Chondrocyte (in vitro differentiated cells): ENCODE measurements at regions not wholly inside any gene's neighbourhood (a gene's known extent, or its start where the extent isn't known, plus 50 kb on each side); places are given as distances from the start of the nearest gene placed in this dataset.

Experiments
- DNase-seq: peaks from one replicate; pipeline ENCODE4 v3.0.0; 2021; ENCODE audit warnings: mixed read lengths, low spot score
- H3K27ac Mint-ChIP-seq: one replicate; pipeline ENCODE4 v1.8.0; 2021; ENCODE audit warnings: mild to moderate bottlenecking, moderate library complexity, mixed read lengths; ENCODE audit not compliant: unreplicated experiment
- H3K27me3 Mint-ChIP-seq: 2 replicates; pipeline ENCODE4 v1.8.0; 2021; ENCODE audit warnings: low read depth, mixed read lengths
- H3K36me3 Mint-ChIP-seq: 2 replicates; pipeline ENCODE4 v1.8.0; 2021; ENCODE audit warnings: low read depth, mixed read lengths
- H3K4me1 Mint-ChIP-seq: 2 replicates; pipeline ENCODE4 v1.8.0; 2021; ENCODE audit warnings: low read depth, mild to moderate bottlenecking, mixed read lengths
- H3K4me3 Mint-ChIP-seq: one replicate; pipeline ENCODE4 v1.8.0; 2021; ENCODE audit warnings: mild to moderate bottlenecking, moderate library complexity, mixed read lengths; ENCODE audit not compliant: unreplicated experiment
- H3K9me3 Mint-ChIP-seq: 2 replicates; pipeline ENCODE4 v1.8.0; 2021; ENCODE audit warnings: low read depth, mixed read lengths
- TF ChIP-seq, protein P1 (sequence below): fragments of 200-600 bp; sonication (generic); IDR thresholded peaks from 2 replicates; pipeline ENCODE4 v1.5.0; 2021; ENCODE audit warnings: antibody characterized with exemption, mild to moderate bottlenecking, moderate library complexity

DNA sequence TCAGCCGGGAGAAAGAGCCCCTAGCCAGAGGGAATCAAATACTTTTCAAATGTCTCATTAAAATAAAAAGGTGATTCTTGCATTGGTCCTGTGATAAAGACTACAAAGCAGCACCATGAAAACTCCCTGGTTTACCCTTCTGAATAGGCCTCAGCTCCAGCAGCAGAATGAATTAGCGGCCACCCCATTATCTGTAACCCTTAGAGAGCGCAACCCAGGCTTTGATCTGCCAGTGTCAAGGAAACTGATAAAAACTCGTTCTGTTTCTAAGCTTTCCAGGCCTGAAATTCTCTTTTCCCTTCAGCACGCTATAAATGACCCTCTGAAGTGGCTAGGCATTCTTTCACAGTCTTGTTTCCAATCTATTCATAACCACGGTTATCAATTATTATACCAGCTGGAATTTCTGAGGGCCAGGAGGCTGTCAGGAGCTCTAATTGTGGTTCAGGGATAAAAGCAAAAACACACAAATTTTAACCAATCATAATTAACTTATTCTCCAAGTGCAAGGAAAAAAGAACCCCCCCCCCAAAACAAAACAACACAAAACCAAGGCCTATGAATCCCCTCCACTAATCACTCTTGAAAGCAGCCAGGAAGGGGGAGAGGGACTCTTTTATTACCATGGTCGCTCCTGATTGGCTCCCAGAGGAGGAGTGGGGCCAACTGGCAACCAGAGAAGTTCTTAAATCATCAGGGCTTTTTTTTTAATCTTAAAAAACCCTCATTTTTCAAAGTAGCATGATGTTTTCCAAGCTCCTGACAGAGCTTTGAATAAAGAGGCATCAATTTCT lies 258.9 kb downstream of the CYRIA start:
- Mint-ChIP-seq H3K4me1 (no peaks in the 10 kb centered on the region), H3K36me3 (no peaks in the 10 kb centered on the region), H3K27me3 (peaks cover 8% of the 10 kb centered on the region), H3K9me3 (no peaks in the 10 kb centered on the region), H3K27ac (no peak overlapping the region), H3K4me3 (no peak overlapping the region)
- DNase-seq = no peak
- TF ChIP-seq, protein P1, sequence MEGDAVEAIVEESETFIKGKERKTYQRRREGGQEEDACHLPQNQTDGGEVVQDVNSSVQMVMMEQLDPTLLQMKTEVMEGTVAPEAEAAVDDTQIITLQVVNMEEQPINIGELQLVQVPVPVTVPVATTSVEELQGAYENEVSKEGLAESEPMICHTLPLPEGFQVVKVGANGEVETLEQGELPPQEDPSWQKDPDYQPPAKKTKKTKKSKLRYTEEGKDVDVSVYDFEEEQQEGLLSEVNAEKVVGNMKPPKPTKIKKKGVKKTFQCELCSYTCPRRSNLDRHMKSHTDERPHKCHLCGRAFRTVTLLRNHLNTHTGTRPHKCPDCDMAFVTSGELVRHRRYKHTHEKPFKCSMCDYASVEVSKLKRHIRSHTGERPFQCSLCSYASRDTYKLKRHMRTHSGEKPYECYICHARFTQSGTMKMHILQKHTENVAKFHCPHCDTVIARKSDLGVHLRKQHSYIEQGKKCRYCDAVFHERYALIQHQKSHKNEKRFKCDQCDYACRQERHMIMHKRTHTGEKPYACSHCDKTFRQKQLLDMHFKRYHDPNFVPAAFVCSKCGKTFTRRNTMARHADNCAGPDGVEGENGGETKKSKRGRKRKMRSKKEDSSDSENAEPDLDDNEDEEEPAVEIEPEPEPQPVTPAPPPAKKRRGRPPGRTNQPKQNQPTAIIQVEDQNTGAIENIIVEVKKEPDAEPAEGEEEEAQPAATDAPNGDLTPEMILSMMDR = no peak

DNA sequence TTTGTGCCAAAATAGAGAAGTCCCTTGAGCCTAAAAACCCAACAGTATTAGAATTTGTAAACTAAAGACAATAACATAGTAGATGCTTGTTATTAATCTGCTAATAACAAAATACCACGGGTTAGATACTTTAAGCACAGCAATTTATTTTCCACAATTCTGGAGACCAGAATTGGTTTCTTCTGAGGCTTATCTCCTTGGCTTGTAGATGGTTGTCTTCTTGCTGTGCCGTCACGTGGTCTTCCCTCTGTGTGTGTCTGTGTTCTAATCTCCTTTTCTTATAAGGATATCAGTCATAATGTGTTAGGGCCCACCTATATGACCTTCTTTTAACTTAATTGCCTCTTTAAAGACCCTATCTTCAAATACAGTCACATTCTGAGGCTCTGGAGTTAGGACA lies 260.1 kb downstream of the CYRIA start:
- no peaks in the 10 kb centered on the region for H3K9me3 Mint-ChIP-seq
- peaks cover 8% of the 10 kb centered on the region for H3K27me3 Mint-ChIP-seq
- H3K4me1 Mint-ChIP-seq = no peaks in the 10 kb centered on the region
- DNase-seq = no peak
- TF ChIP-seq, protein P1 = no peak
- no peak overlapping the region for H3K4me3 Mint-ChIP-seq
- no peak overlapping the region for H3K27ac Mint-ChIP-seq
- H3K36me3 Mint-ChIP-seq = no peaks in the 10 kb centered on the region

DNA sequence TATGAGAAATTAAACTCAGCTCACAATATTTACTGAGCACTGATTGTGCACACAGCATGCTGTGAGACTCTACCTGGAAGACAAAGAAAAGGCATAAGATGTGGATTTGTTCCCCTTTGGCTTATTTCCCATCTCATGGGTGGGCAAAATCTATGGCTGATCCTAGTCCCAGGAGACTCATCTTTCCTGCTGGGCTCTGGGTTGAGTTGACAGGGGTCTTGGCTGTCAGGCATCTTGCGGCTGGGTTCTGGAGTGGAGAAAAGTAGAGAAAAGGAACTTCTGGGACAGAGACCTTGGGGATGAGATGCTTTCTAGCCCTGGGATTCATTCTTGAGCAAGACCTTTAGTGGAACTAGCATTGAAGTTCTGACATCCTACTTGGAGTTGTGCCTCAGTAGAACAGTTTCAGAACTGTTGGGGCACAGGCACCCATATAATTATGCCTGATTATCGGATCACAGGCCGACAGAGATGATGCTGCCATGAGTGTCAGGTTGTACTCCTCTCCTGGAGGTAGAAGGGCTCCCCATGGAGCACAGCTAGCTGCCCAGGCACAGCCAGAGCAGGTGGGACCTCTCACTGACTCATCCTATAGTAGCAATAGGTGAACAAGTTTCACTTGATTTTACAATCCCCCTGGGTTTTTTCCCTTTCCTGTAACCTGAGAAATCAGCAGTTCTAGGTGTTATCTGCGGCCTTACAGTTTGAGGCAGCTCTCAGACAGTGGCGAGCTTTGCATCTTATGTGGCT lies 260.9 kb downstream of the CYRIA start:
- H3K9me3 Mint-ChIP-seq = no peaks in the 10 kb centered on the region
- no peaks in the 10 kb centered on the region for H3K4me1 Mint-ChIP-seq
- TF ChIP-seq, protein P1 = no peak
- H3K27ac Mint-ChIP-seq = no peak overlapping the region
- no peak for DNase-seq
- H3K27me3 Mint-ChIP-seq = peaks cover 8% of the 10 kb centered on the region
- H3K36me3 Mint-ChIP-seq = no peaks in the 10 kb centered on the region
- no peak overlapping the region for H3K4me3 Mint-ChIP-seq

DNA sequence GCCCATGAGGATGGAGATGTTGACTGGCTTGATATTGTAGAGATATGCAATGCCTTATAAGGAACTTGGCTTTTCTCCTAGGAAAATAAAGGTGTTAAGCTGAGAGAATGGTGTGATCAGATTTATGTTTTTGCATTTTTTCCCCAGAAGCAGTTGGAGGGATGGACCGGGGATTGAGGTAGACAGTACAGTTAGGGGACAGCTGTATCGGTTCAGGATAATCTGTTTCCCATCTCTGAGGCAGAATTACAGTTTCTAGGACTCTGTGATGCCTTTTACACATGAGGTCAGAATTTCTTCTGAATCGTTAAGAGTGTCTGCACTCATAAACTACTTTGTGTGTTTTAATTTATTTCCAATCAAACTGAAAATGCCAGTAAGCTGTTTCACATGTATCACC lies 261.5 kb downstream of the CYRIA start:
- Mint-ChIP-seq H3K27me3 (peaks cover 8% of the 10 kb centered on the region), H3K4me3 (no peak overlapping the region), H3K9me3 (no peaks in the 10 kb centered on the region), H3K27ac (no peak overlapping the region), H3K36me3 (no peaks in the 10 kb centered on the region), H3K4me1 (no peaks in the 10 kb centered on the region)
- TF ChIP-seq, protein P1 = no peak
- no peak for DNase-seq

DNA sequence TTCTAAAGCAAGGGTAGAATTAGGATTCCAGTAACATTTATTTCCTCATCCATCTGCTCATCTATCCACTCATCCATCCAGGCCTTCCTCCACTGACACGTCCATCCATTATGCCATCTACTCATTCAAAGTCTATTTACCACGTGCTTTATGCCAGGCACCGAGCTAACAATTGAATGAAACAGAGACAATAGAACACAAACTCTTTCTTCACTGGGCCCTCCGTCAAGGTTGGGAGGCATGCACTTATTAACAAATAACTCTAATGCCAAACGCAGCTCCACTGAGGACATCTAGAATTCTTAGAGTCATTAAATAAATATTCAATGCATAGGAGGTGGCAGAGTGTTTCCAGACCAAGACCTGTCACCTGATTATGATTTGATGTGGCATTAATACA lies 262.7 kb downstream of the CYRIA start:
- no peak for DNase-seq
- no peak overlapping the region for H3K4me3 Mint-ChIP-seq
- no peaks in the 10 kb centered on the region for H3K36me3 Mint-ChIP-seq
- H3K9me3 Mint-ChIP-seq = no peaks in the 10 kb centered on the region
- H3K27me3 Mint-ChIP-seq = peaks cover 8% of the 10 kb centered on the region
- H3K4me1 Mint-ChIP-seq = no peaks in the 10 kb centered on the region
- no peak overlapping the region for H3K27ac Mint-ChIP-seq
- TF ChIP-seq, protein P1 = no peak
